Hematopoietic multipotent progenitor cell treated with erythropoietin and hydrocortisone succinate and interleukin-3 and kit ligand, for 4 days (in vitro differentiated cells): ENCODE measurements at regions not wholly inside any gene's neighbourhood (a gene's known extent, or its start where the extent isn't known, plus 50 kb on each side); places are given as distances from the start of the nearest gene placed in this dataset.
"Not testable (repeated sequence)": the region's sequence is repeated elsewhere in the genome, so short reads cannot be mapped to it uniquely, and the experiment has no call there.

Experiments used
- DNase-seq: peaks from one replicate; pipeline ENCODE4 v3.0.0-alpha.2; 2015

DNA sequence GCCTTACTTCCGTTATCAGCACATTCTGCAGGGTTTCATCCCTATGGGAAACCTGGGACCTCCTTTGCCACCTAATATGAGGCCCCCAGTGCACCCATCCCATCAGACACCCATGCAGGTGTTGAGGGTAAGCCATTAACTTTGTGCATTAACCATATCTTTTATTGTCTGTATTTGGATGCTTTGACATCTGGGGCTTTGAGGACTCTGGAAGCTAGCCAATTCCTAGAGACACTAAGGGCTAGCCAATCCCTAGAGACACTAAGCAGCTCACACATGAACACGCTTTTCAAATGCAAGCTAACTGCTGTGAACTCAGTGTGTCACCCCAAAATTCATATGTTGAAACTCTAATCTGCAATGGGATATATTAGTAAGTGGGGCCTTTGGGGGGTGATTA, 272.5 kb upstream of the COBL start:
- no peak for DNase-seq

DNA sequence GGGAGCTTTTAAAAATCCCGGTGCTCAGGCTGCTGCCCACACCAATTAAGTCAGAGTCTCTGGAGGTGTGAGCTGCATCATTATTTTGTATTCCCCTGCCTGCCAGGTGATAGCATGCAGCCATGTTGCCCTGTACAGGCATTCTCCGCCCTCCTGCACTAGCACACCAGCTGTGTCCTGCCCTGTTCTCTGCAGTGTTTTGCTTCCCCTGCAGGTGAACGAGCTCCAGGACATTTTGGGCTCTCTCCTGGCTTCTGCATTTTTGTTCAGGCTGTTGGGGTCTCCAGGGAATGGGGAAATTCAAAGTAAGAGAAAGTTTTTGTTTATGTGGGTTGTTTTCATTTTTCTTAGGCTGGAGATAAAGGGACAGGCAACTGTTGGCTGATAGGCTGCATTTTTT, 271.0 kb upstream of the COBL start:
- no peak for DNase-seq

DNA sequence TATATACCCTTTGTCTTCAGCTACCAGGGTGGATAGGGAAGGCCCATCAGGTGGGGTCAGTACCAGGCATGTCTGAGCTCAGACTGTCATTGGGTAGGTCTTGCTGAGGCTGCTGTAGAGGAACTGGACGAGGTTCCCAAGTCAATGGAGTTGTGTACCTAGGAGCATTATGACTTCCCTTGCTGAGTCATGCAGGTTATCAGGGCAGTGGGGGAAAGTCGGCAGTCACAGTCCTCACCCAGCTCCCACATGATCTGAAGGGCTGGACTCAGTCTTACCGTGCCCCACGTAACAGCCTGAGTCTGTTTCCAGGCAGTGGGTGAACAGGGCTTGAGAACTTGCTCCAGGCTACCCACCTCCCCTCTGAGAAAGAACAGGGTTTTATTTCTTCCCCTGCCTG, 260.8 kb upstream of the COBL start:
- DNase-seq, result no peak

DNA sequence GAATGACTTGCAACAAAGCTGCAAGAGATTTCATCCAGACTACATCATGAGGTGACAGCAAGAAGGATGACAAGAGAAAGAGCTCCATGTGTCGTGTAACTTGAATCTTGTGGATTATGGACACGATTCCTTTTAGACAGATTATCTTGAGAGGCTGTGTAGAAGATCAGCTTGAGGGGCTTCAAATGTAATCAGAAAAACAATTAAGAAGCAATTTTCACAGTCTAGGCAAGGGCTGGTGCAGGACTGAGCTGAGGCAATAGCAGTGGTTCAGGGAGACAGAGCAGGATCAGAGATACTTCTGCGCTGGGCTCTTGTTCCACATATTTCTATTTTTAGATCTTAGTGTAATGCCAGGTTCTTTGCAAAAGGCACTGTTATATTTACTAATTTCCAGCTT, 253.0 kb upstream of the COBL start:
- DNase-seq, result no peak

DNA sequence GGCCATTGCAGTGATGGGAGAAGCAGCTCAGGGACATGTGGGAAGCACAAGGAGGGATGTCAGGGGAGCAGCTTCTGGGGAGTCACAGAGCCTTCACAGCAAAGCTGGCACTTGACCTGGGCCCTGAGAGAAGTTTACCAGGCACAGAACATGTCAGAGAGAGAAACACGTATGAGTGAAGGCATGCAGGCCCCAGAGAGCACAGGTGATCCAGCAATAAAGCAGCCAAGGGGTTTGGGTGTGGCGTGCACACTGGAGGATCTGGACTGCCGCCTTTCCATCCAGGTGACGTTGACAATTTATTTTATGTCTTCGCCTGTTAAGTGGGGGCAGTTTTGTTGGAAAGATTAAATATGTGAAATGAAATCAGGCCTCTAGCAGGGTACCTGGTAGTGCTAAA, 252.6 kb upstream of the COBL start:
- DNase-seq, result no peak

DNA sequence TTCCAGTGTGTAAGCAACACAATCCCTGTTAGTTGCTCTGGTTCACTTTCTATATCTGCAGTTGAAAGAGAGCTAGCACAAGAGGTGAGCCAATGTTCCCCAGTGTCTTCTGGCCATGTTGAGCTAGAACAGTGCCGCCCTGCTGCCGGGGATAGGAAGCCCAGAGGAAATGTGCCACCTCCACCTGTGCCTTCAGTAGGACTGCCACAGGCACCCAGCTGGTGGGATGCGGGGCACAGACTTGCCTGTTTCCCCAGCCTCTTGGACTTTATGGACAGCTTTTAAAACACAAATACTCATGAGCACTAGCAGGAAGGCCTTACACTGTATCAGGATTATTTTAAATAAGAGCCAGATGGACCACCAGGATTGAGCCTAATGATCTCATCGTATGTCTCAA, 234.5 kb upstream of the COBL start:
- DNase-seq, result no peak

DNA sequence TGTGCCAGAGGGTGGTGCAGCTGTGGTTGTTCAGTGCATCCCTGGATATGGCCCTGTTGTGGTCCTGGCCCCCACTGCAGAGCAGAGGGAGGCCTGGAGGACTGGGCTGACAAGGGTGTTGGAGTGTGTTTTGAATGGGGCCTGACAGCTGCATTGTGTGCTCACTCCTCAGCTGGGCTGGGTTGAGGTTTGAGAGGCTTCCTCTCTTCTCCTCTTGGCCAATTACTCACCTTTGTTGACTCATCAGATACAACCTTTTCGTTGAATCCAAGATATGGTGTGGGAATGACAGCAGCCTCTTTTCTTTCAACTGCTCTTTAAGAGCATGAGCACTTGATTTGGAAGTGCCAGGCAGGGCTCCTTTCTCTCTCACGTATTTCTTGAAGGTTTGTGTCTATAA, 228.5 kb upstream of the COBL start:
- no peak for DNase-seq

DNA sequence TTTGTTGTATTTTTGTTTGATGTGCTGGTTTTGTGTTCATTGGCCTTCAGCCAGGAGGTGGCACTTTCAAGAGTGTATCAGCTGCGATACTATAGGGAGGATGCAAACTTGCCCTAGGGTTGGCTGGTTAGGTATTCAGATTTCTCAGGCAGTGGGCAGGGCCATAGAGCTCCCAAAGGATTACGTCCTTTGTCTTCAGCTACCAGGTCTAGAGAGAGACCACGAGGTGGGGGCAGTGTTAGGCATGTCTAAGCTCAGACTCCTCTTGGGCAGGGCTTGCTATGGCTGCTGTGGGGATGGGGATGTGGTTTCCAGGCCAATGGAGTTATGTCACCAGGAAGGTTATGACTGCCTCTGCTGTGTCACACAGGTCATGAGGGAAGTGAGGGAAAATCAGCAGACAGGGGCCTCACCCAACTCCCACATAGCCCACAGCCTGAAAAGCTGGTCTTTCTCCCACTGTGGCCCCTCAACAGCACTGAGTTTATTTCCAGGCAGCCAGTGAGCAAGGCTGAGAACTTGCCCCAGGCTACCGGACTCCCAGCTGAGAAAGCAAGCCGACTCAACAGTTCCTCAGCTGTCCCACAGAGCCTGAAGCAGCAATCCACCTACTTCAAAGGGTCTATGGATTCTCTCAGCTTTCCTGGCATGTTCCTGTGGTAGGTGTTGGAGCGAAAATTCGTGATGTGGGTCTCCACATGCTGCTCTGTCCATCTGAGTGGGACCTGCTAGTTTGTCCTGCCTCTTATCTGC, 227.4 kb upstream of the COBL start:
- no peak for DNase-seq

DNA sequence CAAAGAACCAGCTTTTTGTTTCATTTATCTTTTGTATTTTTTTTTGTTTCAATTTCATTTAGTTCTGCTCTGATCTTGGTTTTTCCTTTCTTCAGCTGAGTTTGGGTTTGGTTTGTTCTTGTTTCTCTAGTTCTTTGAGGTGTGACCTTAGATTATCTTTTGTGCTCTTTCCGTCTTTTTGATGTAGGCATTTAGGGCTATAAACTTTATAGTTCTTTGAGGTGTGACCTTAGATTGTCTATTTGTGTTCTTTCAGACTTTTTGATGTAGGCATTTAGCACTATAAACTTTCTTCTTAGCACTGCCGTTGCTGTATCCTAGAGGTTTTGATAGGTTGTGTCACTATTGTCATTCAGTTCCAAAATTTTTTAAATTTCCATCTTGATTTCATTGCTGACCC, 224.3 kb upstream of the COBL start:
- not testable (repeated sequence) for DNase-seq

DNA sequence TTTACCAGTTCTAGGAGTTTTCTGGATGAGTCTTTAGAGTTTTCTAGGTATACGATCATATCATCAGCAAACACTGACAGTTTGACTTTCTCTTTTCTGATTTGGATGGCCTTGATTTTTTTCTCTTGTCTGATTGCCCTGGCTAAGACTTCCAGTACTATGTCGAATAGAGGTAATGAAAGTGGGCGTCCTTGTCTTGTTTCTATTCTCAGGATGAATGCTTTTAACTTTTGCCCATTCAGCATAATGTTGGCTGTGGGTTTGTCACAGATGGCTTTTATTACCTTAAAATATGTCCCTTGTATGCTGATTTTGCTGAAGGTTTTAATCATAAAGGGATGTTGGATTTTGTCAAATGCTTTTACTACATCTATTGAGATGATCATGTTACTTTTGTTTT, 223.2 kb upstream of the COBL start:
- no peak for DNase-seq

DNA sequence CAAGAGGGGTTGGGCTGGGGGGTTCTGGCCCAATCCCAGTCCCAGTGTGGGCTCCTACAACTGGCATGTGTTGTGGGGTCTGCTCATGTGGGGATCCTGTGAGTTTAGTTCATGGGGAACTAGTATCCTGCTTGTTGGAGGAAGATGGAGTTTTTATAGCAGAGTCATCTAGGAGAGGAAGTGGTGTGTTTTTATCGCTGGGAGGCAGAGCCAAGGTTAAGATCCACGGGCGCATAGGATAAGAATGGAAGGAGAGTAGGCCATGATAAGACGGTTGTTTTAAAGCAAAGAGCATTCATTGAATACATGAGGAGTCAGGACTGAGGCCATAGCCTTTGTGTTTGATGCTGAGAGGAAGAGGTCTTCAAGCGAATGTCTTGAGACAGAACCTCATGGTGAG, 211.6 kb upstream of the COBL start:
- DNase-seq, result peak; percentile 13

DNA sequence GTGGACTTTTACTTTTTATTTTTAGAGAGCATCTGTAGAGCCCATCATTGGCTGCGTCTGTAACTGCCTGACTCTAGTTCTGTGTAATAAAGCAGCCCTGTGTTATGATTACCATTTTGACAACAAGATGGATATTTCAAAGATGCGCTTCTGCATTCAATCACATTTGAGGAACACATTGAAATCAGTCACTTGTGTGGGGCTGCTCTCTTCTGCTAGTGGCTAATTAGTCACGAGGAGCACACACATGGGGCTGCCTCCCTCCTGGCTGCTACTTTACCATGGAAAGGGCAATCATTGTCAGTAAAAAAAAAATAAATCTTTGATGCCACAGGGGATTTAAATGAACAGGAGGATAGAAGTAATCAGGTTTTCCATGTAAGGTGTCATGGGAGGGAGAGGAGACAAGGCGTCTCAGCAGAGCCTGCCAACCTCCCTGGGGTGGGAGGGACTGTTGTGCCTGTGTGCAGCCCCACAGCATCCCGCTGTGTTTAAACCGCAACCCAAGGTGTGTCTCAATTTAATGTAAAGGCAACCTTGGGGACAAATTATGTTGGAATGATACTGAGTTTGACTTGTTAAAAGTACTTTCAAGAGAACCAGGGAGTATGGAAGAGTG, 205.2 kb upstream of the COBL start:
- DNase-seq, result no peak

DNA sequence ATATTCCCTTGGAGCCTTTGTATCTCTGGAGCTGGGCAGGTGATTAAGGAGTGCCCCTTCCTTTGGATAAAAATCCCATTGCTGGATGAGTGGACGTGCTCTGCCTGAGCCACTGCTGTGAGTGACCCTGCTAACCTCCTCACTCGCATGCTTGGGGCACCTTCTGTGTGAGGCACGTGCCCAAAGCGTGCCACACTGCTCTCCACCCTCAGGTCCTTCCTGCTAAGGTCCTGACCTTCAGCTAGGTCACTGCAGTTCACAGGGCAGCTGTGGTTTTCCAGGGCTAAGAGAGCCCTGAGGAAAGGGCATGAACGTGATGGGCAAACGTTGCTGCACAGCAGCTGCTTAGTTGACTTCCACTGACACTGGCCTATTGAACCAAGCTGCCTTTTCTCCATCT, 204.4 kb upstream of the COBL start:
- no peak for DNase-seq

DNA sequence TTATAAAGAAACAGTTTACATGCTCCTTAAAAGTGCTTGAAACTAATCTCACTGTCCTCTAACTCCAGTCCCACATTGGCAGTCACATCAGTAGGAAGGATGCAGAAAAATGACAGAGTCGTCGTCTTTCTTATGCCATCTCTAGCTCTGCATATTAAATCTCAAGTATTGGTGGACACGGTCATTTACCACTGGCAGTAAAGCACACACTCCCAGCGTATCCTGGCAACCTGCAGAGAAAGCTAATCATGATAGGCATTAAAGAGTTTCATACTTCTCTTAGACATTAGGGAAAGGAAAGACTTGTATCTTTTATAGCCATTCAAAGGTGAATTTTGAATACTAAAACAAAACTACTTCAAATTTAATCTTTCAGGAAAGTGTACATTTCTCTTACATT, 202.0 kb upstream of the COBL start:
- no peak for DNase-seq

DNA sequence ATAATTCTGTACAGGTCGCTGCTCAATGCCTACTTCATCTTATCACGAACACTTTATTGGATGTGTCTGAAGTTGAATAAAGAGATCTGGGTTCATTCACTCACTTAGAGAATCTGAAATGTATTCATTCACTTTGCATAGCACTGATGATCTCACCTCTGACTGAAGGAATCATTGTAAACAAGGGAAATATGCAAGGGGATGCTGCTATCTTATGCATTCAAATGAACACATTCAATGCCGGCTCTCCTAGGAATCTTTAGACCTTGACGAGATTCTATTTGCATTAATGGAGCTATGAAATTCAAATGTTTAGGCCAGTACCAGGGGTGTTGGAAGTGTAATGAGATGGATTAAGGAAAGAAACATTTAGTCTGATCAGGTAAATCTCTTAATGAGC, 200.6 kb upstream of the COBL start:
- DNase-seq, result no peak

DNA sequence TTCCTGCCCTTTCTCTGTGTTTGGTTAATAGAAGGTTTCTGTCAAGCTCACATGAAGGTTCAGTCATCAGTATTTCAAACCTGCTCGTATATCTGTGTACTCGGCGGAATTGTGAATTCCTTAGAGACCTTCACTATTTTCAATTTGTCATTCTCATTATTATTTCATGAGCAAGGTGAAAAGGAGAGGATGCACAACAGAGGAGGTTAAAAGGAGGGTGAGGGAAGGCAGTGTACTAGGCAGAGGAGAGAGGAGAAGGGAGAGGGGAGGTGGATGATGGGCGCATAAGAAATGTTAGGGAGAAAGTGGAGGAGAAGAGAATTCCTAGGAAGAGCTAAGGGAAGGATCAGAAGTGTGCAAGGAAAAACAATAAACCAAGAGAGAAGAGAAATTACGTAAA, 185.0 kb upstream of the COBL start:
- DNase-seq, result no peak

DNA sequence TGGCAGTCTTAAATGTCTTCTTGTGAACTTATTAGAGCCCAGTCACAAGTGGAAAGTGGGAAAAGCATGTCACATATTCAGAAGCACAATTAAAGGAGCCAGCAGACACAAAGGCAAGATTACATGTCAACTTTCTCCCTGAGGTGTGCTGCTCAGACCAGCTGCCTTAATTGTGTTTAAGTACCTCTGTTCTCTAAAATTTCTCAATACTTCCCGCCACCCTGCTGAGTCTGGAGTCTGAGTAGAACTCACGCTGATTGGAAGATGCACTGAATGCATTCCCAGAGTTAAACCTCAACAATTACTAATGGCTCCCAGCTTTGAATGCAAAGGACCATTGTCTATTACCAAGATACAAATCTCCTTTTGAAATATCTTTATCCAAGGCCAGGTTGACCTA, 166.4 kb upstream of the COBL start:
- no peak for DNase-seq

DNA sequence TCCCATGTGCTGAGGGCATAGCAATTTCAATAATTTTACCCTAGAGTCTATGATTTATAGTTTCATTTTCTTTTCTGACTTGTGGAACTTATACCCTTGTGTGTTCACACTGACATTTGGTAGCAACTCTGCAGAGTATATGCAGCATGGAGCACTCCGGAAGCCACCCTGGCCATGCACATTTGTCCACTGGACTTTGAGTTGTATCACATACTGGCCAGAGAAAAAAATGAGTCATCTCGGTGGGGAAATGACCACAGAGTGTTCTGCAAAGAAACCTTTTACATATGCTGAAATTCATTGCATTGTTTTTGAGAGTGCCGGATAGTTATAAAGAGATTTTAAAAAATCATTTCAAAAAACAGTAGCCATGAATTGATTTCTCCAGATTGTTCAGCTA, 164.8 kb upstream of the COBL start:
- DNase-seq, result no peak

DNA sequence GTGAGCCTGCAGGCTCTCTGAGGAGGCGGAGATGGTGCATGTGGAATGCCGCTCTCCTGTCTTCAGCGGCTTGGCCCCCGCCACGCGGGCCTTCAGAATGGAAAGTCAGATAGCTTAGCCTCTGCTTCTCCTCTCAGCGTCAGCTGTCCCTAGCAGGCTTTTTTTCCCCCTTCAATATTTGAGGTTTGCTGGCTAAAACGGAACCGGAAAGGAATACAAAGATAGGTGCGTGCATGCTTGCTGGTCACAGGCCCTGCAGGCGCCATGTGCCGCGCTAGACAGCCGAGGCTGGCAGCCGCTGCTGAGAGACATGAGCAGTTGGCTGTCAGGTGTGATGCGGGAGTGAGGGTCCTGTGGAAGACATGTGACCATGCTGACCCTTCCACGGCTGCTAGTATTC, 161.2 kb upstream of the COBL start:
- no peak for DNase-seq

DNA sequence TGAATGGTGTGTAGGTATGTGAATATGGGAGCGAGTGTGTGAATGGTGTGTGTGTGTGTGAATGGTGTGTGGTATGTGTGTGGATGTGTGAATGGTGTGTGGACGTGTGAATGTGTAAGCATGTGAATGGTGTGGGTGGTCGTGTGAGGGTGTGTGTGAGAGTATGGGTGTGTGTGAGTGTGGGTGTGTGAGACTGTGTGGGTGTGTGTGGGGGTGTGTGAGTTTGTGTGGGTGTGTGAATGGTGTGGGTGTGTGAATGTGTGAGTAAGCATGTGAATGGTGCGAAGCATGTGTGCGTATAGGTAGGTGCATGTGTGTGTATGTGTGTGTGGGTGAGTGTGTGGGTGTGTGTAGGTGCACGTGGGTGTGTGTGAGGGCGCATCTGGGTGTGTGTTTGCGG, 160.7 kb upstream of the COBL start:
- no peak for DNase-seq

DNA sequence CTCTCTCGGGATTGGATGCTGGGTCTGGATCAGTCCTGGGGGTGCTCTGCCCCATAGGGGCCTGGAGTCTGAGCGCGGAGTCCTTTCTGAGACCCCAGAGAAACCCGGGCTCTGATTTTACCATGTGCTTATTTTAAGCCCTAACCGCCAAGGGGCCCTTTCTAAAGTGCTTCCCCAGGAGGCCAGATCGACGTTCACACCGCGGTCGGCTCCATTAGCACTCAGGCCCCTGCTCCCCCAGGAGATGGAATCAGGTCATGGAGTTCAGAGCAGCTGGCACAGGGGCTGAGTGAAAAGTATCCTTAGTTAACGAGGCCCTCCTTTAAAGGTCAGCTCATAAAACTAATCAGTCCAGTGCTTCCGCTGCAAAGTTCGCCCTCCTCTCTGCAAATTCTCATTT, 159.4 kb upstream of the COBL start:
- DNase-seq, result no peak

DNA sequence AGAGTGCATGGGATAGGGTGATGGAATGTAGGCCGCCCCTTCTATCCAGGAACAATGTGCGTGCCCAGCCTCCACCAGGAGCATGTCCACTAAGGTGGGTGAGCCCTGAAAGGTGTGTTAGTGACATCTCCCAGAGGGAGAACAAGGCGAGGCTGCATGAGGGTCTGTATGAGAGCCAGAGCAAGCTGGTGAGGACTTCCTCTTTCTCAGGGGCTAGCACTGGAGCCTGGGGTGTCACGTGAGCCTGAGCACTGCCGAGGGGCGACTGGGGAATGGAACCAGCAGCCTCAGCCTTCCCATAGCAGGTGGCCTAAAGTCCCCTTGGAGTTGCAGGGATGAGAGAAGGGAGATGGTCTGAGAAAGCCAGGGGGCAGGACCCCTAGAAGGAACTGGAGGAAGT, 156.3 kb upstream of the COBL start:
- DNase-seq, result peak; percentile 15

DNA sequence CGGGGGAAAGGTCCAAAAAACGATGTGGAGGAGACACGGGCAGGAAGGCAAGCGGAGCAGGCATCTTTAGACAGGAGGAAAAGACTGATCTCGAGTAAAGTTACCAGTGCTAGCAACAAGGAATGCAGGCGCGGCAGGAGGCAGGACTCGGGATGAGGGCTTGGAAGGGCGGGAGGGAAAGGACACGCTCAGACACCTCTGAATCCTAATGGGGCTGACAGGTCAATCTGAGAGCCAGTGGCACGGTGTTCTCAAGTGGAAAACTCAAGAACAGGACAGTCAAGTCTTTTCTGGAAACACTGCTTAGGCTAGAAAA, 155.3 kb upstream of the COBL start:
- no peak for DNase-seq

DNA sequence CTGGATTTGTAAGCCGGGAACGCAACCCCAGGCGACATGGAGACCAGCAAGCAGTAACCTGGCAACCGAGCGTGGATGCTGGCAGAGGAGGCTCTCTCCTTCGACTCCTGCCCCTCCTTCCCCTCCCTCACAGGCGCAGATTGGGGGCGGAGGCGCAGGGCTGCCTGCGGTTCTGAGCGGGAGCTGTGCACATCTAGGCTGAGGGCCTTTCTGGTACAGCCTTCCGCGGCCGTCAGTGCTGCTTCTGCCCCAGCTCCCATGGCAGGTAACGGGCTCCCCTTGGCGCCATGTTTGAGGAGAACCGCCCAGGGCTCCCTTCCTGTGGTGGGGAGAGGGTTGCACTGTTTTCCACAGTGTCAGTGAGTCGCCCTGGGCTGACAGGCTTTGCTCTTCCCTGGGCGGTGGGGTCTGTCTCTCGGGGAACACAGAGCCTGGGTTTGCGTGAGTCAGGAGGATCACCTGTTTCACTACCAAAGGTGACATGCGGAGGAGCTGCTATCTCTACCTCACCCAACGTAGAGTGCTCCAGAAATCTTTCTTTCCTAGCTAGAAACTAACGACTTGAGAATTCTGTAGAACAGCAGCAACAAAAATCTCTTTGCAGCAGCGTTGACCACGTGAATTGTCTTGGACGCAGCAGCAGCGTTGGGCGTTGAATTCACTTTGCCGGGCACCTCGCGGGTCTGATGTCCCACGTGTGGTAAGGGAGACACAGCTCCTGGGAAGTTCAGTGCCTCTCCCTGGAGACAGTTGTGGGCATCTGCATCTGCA, 154.8 kb upstream of the COBL start:
- no peak for DNase-seq
